C4-2B (cell line): ENCODE measurements at regions not wholly inside any gene's neighbourhood (a gene's known extent, or its start where the extent isn't known, plus 50 kb on each side); places are given as distances from the start of the nearest gene placed in this dataset.

Source experiments
- ZFX ChIP-seq: fragments of 450-650 bp; IDR thresholded peaks from 2 replicates; pipeline ENCODE4 v1.6.1; 2017
- TF ChIP-seq, protein P1 (sequence below): fragments of 450-650 bp; conservative IDR thresholded peaks from 2 replicates; pipeline ENCODE4 v1.5.1; 2017; ENCODE audit warnings: mild to moderate bottlenecking

DNA sequence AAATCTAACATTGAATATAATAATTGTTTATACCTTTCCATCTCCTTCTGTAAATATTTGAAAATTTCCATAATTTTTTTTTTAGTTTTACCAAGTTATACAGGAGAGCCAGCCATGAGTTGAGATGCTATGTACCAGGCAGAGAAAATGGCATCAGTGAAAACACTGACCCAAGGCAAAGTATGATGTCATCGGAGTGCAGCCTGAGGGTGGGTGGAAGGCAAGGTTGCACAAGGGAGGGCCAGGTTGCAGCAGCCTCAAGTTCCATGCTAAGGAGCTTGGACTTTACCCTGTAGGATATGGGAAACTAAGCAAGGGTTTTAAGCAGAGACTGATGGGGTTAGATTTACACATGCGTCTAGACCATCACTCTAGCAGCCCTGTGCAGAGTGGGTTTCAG is 441.1 kb downstream of the BCAT1 start:
- TF ChIP-seq, protein P1, sequence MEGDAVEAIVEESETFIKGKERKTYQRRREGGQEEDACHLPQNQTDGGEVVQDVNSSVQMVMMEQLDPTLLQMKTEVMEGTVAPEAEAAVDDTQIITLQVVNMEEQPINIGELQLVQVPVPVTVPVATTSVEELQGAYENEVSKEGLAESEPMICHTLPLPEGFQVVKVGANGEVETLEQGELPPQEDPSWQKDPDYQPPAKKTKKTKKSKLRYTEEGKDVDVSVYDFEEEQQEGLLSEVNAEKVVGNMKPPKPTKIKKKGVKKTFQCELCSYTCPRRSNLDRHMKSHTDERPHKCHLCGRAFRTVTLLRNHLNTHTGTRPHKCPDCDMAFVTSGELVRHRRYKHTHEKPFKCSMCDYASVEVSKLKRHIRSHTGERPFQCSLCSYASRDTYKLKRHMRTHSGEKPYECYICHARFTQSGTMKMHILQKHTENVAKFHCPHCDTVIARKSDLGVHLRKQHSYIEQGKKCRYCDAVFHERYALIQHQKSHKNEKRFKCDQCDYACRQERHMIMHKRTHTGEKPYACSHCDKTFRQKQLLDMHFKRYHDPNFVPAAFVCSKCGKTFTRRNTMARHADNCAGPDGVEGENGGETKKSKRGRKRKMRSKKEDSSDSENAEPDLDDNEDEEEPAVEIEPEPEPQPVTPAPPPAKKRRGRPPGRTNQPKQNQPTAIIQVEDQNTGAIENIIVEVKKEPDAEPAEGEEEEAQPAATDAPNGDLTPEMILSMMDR, result no peak
- no peak for TF ChIP-seq ZFX
